GOT3 (cell line): ENCODE measurements at regions not wholly inside any gene's neighbourhood (a gene's known extent, or its start where the extent isn't known, plus 50 kb on each side); places are given as distances from the start of the nearest gene placed in this dataset.

ENCODE experiments used
- DNase-seq: peaks from one replicate; lab custom pipeline; 2025; ENCODE audit warnings: mixed read lengths; lab: John Stamatoyannopoulos, UW

DNA sequence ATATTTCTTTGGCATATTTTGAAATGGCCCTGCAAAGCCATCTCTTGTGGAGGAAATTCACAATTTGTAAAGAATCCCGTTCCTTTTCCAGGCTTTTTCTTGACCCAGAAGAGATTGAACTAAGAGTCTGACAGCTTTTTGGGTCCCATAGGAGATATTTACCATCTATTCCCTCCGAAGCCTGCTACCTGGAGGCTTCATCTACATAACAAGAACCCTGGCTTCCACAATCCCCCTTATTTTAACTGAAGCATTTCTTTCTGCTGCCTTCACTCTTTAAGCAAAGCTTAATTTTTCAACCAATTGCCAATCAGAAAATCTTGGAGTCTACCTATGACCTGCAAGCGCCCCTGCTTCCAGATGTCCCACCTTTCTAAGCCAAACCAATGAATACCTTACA is 248.1 kb upstream of the GADL1 start:
- DNase-seq, result no peak

DNA sequence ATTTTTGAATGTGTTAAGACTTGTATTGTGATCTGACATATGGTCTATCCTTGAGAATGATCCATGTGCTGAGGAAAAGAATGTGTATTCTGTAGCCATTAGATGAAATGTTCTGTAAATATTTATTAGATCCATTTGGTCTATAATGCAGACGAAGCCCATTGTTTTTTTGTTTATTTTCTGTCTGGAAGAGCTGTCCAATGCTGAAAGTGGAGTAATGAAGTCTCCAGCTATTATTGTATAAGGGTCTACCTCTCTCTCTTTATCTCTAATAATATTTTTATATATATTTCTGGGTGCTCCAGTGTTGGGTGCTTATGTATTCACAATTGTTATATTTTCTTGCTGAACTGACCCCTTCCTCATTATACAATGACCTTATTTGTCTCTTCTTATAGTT is 250.6 kb upstream of the GADL1 start:
- DNase-seq, result no peak

- DNase-seq, result no peak
Measured at GRCh38 chr3:31147550-31147949, 253.1 kb upstream of the GADL1 start.

DNA sequence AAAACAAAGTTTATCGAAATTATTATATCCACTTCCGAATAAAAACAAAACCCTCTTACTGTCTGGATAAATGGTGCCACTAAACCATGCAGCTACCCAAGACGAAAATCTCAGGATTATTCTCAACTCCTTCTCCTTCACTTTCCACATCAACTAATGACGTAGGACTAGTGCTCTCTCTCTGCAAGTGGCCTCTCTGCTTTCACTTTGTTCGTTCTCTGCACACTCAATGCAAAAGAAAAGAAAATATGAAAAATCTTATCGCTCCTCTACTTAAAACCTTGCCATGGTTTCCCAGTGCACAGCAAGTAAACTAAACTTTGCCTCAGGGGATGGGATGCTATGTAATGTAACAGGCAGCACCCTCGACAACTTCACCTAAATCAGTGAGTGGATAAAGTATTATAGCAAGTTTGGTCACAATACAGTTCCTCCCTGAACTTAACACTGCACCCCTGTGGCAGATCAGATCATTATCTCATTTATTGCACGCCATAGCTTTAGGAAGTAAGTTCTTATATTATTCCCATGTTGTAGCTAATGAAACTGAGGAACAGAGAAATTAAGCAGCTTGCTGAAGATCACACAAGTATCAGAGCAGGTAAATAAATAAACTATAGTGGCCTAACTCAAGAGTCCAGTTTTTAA is 262.7 kb upstream of the GADL1 start:
- DNase-seq, result no peak

- DNase-seq, result no peak
Measured at GRCh38 chr3:31157893-31158620, 263.6 kb upstream of the GADL1 start.

DNA sequence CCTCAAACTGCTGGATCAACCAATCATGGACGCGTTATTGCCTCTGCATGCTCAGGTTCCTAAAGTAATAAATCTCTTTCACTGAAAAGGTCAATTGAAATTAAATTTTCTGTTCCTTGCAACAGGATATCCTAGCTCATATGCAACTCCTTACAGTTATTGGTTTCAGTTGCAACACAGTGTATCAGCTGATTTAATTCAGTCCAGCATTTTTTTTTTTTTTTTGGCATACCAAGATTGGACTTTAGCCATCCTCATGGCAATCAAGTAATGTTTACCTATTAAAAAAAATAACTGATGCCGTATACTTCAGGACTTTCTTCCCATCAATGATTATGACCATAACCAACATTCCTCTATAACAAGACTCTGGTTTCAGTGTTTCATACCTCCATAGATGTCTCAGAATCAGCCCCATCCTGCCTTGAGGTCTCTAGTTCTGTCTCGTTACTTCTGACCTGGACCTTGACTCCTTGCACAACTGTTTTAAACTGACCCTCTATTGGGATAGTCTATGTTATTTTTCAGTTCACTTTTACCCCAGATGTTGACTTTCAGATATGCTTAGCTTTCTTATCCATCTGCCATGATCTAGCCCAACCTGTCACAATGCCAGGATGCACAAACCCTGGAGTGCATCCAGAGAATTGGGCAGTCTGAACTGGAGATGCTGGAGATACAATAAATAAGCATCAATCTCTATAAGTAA is 265.0 kb upstream of the GADL1 start:
- no peak for DNase-seq

DNA sequence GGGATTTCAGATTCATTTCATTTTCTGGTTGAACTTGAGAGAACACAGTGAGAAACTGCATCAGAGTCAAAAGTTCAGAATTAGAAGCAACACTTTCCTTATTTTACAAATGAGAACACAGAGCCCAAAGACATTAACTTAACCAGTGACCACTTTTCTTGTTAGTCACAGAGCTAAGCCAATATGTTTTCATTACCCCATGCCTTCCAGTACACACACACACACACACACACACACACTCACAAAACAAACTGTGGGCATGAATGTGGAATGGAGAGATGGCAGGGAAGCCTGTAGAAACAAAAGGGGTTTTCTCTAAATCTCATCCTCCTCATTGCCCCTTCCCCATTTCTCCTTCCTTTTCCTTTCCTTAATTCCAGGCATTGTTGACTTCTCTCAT is 267.4 kb upstream of the GADL1 start:
- no peak for DNase-seq

GRCh38 chr3:31164381-31164780 is 269.9 kb upstream of the GADL1 start:
- DNase-seq, result no peak

DNA sequence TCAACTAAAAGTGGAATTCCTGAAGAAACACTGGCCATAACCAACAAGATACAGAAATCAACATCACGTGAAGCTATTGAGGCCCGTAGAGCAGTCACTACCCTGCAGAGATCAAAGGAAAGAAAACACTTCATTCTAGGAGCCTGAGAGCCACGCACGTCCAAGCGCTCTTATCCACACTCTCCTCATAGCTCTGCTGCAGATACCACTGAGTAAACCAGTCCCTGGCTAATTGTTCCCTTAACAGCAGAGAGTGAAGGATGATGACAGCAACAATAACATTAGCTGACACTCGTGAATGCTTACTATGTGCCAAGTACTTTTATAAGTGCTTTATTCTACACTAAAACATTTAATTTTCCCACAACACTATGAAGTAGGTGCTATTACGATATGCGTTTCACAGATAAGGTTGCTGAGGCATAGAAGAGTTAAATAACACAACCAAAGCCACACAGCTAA is 271.0 kb upstream of the GADL1 start:
- DNase-seq, result no peak

DNA sequence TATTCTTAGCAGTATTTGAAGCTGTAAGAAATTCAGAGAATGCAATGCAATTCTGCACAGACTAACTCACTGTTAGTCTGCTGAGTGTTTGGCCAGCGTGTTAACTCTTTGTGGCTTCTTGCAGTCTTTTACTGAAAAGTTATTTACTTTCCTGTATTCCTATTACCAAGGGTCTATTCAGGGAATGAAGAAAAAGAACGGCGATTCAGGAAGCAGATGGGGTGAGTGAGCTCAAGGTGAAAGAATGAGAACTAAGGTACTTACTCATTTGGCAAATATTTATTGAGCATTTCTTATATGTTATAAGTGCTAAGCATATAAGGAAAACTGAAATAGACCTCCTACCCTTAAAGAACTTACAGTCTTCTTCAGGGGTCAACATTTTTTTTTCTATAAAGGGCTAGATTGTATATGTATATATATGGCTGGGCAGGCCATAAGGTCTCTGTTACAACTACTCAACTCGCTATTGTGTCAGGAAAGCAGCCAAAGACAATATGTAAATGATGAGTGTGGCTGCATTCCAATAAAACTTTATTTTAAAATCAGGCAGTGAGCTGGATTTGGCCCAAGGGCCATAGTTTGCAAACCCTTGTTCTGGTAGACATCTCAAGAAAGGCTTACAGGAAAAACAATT is 271.9 kb upstream of the GADL1 start:
- no peak for DNase-seq

DNA sequence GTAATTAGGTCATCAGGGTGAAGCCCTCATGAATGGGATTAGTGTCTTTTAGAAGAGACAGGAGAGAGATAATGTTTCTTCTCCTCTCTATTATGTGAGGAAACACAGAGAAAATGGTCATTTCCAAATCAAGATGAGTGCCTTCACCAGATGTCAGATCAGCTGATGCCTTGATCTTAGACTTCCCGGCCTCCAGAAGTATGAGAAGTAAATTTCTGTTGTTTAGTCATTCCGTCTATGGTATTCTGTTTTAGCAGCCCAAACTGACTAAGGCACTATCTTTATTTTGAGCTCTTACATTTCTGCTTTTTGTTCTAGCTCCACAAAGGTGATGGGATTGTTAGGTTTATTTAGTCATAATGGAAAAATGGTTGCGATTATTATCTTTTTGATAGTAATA is 273.2 kb upstream of the GADL1 start:
- DNase-seq, result no peak

GRCh38 chr3:31170932-31171670 is 276.6 kb upstream of the GADL1 start:
- DNase-seq, result no peak

GRCh38 chr3:31172336-31172735 is 277.9 kb upstream of the GADL1 start:
- no peak for DNase-seq

GRCh38 chr3:31173118-31173718 is 278.8 kb upstream of the GADL1 start:
- DNase-seq, result no peak

- no peak for DNase-seq
Measured at GRCh38 chr3:31174079-31174478, 279.6 kb upstream of the GADL1 start.

GRCh38 chr3:31176045-31176444 is 281.6 kb upstream of the GADL1 start:
- DNase-seq, result no peak

GRCh38 chr3:31178467-31178866 is 284.0 kb upstream of the GADL1 start:
- no peak for DNase-seq

DNA sequence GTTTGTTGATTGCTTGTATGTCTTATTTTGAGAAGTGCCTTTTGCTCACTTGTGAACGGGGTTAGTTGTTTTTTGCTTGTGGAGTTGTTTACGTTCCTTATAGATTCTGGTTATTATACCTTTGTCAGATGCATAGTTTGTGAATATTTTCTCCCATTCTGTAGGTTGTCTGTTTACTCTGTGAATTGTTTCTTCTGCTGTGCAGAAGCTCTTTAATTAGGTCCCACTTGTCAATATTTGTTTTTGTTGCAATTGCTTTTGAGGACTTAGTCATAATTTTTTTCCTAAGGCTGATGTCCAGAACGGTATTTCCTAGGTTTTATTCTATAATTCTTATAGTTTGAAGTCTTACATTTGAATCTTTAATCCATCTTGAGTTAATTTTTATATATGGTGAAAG is 285.3 kb upstream of the GADL1 start:
- DNase-seq, result no peak

- no peak for DNase-seq
Measured at GRCh38 chr3:31180274-31180673, 285.8 kb upstream of the GADL1 start.

GRCh38 chr3:31181661-31182060 is 287.2 kb upstream of the GADL1 start:
- DNase-seq, result no peak

GRCh38 chr3:31182661-31183060 is 288.2 kb upstream of the GADL1 start:
- no peak for DNase-seq
